Right renal pelvis (tissue), 4 donors: ENCODE measurements at regions not wholly inside any gene's neighbourhood (a gene's known extent, or its start where the extent isn't known, plus 50 kb on each side); places are given as distances from the start of the nearest gene placed in this dataset.
A peak's percentile ranks its signal among the peaks of the same experiment; 100 is the strongest.
"Not testable (repeated sequence)": the region's sequence is repeated elsewhere in the genome, so short reads cannot be mapped to it uniquely, and the experiment has no call there.

Experiments used
- DNase-seq, 4 donors: peaks; one replicate each; pipeline ENCODE4 v3.0.0-alpha.2; 2013; ENCODE audit warnings: low read depth in 4 of 4, low spot score in 3 of 4, missing footprints in 1 of 4

DNA sequence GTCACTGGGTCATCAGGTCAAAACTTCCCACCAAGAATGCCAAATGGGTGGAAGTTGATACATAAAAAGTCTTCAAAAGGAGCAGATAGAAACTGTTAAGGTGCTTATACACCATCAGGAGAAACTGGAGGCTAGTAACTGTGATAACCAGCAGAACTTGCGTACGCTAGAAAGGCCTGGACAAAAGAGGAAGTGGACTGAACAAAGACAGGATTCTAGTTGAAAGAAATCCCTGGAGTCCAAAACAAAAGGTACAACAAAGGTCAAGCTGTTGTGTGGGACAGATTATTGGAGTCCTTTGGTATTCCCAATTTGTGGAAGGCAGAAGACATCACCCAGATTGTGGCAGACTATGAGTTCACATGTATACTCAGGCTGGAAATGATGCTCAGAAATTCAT lies 215.8 kb upstream of the PBX1 start:
- DNase-seq, result no peak

DNA sequence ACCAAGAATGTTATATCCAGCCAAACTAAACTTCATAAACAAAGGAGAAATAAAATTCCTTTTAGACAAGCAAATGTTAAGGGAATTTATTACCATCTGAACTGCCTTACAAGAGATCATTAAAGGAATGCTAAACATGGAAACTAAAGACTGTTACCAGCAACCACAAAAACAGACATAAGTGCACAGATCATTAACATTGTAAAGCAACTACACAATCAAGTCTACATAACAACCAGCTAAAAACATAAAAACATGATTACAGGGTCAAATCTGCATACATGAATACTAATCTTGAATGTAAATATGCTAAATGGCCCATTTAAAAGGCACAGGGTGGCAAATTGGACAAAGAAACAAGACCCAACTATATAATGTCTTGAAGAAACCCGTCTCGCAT lies 211.0 kb upstream of the PBX1 start:
- DNase-seq, result no peak

DNA sequence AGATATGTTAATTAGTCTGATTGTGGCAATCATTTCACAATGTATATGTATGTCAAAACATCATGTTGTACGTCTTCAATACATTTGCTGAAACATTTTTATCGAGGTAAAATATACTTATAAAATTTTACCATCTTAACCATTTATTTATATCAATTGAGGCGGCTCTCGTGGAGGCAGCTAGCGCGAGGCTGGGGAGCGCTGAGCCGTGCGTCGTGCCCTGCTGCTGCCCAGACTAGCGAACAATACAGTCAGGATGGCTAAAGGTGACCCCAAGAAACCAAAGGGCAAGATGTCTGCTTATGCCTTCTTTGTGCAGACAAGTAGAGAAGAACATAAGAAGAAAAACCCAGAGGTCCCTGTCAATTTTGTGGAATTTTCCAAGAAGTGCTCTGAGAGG lies 202.5 kb upstream of the PBX1 start:
- DNase-seq, result no peak

DNA sequence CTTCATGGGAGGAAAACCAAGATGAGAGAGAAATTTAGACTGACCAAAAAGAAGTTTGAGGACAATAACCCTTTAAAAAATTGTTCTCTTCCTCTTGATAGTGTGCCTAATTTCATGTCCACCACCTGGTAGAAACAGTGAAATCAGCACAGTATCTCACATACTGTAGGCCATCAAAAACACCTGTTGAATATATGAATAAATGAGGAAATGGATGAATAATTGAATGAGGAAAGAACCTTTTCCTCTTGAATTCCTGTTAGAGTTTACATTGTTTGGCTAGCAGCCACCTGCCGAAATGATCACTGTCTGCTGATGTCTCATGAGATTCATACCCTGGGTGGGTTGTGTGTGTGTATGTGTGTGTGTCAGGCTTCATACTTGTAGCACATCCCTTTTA lies 198.7 kb upstream of the PBX1 start:
- no peak for DNase-seq

DNA sequence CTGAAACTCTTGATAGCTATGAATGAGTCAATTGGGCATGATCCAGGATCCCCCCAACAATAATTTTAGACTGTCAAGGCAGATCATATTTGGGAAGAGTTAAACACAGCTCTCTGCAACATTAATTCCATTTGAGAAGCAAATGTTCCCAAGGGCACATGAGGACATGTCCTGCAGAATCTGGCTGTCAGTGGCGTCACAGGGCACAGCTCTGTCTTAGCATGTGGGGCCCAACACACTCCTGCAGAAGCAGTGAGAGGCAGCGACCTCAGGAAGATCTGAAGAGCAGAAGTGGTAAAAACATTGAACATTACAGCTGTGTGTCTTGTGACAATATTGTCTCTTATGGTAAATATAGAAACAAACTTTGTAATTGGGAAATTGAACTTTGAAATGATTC lies 197.1 kb upstream of the PBX1 start:
- no peak for DNase-seq

DNA sequence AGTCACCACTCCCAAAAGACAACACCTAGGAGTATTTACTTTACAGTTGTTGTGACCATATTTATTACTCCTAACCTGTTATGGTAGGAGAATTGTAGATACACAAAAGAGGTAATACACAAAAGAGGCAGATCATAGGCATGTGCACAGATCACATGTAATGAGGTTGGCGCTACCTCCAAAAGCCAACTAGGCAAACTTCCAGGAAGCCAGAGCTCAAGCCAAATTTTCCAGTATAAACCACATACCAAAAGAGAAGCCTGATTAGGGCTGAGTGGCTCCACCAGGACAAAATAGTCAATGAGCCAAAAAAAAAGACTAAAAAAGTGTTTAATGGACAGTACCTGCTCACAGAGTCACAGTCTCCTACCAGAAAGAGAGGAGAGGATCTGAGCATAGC lies 195.0 kb upstream of the PBX1 start:
- no peak for DNase-seq

DNA sequence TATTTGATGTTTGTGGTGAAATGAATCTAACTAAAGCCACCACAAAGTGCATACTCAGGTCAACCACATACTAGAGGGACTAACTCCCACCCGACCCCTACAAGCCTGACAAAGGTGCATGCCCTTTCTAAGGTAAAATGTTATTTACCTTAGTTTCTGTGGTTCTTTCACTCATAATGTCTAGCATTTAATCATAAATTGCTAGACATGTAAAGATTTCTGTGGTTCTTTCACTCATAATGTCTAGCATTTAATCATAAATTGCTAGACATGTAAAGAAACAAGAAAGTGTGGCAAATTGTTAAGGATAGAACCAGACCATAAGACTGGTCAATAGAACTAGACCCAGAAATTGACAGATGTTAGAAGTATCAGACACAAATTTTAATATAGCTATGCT lies 193.0 kb upstream of the PBX1 start:
- DNase-seq, result no peak

DNA sequence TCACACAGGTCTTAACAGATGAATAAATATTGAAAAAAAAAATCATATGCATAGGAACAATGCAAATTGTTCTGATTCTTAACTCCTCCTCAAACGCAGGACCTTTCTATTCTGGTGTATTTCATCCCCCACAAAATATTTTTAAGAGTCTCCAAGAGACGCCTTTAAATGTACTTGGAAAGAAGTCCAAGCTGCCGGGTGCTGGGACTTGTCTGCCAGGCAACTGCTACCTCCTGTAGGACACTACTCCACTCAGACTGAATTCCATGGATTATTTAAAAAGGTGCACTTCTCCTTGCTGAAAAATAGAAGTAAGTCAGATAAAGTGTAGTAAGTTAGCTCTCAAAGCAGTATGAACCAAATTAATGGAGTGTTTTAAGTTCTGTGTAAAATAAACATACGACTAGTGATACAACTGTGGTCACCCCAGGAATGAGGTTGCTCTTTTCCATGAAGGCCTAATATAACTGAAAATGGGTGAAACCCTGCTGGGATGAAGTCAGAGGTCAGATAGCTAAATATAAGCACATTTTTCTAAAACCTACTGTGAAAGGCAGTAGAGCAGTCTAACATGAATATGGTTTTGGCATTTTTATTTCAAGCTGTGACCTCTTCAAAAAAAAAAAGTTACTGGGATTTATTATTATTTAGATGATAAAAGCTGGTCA lies 189.2 kb upstream of the PBX1 start:
- DNase-seq, result no peak

DNA sequence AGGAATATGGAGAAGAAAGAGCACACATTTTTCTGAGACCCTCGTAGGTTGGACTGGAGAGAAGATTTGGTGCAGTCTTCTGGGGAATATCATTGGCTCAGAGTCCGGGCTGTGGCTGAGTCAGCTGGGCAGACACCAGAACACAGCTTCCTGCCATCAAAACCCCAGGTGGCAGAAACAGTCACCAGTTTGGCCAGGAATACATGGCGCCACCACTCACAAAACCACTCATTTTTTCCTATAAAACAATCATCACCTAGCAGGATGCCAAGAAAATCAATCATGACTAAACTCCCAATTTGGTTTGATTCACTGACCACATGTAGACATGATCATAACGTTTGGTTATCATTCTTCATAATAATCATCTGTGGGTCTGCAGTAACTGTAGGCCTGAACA lies 178.1 kb upstream of the PBX1 start:
- DNase-seq, result no peak

DNA sequence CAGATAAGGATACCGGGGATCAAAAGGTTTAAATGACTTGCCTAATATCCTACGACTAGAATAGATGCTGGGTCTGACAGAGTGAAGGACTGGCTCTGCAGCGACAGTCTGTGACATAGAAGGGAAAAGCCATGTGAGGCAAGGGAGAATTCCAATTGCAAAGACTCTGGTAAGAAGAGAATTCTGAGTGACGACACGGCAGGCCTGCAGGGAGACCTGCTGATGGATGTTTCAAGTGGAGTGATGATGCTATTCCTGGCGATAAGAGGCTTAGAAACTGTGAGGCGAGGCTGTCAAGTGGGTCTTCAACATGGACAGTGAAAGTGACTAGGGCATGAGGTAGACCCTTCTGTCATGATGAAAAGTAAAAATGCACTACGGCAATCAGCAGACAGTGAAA lies 176.6 kb upstream of the PBX1 start:
- DNase-seq, result no peak

DNA sequence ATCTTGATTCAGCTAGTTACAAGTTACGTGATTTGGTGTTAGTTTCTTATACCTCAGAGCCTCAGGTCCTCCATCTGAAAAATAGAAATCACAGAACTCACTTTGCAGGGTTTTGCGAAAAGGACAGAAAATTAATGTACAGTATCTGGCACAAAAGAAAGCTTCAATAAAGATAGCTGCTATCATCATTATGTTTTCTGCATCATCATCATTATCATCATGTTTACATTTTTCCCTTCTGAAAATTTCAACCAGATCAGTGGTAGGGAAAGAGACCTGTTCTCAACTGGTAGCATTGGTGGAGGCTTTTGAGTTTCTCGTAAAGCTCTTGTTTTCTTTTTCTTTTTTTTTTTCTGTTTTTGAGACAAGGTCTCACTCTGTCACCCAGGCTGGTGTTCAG lies 174.7 kb upstream of the PBX1 start:
- no peak for DNase-seq

DNA sequence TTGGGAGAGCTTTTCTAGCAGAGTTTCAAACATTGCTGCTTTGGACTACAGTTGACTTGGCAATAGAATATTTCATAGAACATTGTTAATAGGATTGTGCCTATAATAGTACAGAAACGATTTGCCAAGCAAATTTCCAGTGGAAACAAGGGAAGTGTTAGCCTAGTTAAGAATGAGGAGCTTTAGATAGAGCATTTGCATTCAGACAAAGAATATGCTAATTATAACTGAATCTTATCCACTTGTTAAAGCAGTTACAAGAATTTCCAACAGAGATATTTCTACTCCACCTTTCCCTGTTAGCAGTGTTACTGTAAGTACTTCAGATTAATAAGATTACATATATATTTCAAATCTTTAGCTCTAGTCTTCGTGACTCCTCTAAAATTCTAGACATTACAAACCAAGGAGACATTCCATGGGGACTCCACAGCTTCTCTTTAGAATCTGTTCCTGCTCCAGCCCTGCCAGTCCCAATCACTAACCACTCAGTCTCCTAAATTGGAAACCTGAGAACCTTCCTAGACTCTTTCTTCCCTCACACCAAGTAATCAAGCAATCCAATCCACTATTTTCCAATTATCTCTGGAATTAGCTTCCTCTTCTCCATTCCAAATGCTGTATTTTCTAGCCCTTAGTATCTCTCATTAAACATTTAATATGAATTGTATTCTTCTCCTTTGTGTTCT lies 141.8 kb upstream of the PBX1 start:
- no peak for DNase-seq

DNA sequence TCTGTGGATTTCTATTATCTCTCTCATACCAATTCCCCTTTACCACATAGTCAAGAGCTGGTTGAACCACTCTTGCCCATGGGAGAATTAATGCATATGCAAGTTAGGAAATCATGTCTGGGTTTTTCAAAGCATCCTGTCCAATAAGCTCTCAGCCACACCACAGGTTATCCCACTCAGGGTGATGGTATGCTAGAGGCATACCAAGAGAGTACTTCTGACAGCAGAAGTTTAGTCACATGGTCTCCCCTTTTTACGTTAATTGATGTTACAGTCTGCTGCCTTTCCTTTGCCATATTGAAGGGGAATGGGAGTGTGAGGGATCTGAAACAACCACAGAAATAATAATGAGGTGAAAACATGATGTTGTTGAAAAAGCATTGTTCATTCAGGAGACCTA lies 135.8 kb upstream of the PBX1 start:
- DNase-seq, result no peak

DNA sequence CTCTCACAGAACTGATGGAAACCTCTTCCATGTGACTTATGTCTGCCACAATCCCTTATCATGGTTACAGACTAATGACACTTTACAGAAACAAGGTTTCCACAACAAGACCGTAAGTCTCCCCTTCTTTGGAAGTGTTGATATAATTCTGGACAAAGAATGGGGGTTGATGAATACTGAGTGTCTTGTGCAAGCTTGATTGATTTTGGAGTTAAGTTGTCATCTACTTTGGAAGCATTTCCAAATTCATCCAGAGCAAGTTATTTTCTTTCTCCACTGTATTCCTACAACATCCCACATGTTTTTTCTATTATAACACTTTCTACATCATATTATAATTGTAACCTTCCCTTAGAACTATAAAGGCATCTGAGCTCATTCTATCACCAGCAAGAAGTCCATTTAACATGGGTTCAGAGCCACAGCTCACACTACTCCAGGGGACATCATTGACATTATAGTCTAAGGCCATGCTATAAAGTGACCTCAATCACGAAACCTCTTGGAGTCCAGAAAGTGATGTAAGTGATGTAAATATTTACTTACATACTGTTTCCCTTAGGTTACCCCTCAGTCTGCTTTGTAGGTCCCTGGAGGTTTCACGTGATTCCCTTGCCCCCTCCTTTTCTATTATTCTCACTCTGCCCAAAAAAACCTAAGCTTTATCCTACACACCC lies 125.7 kb upstream of the PBX1 start:
- DNase-seq, result no peak

DNA sequence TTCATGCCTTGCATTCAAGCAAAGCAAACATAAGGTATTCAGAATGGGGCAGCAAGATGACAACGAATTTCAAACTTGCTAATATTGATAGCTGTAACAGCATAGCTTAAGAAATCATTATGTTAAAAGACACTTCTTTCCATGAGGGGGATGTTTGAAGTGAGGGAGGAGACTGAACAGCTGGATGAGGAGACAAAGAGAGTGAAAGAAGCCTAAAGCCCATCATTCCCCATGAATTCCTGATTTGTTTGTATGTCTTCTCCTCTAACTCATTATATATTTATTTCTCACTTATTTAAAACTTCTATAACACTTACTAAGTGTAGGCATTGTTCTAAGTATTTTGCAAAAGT lies 125.2 kb upstream of the PBX1 start:
- no peak for DNase-seq

DNA sequence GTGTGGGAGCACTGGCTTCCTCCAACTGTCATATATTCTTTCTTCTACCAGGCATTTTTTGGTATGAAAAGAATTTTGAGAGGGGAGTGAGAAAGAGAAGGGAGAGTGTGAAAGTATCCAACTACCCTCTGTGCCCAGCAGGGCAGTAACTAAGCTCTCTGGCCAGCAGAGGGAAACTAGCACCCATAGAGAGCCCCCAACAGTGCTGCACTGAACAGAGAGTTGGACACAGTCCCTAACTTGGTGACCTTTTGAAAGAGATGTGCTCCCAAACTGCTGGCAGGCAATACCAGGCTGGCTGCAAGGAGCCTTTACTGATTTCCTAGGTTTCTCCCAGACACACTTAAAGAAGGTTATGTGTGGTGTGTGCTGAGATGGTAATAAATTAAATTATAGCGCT lies 118.8 kb upstream of the PBX1 start:
- peak in 2 of 4 donors; percentile 8 for DNase-seq

DNA sequence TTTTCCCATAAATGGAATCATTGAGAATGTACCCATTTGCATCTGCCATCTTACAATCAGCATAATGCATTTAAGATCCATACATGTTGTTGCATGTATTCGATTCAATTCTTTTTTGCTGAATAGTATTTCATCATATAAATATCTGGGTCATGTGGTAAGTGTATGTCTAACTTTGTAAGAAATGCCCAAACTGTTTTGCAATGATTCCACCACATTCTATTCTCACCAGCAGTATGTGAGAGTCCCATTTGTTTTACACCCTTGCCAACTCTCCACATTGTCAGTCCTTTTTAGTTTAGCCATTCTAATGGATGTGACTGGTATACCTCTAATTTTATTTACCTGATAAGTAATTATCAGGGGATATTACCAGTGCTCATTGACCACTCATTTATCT lies 115.8 kb upstream of the PBX1 start:
- DNase-seq, result no peak

DNA sequence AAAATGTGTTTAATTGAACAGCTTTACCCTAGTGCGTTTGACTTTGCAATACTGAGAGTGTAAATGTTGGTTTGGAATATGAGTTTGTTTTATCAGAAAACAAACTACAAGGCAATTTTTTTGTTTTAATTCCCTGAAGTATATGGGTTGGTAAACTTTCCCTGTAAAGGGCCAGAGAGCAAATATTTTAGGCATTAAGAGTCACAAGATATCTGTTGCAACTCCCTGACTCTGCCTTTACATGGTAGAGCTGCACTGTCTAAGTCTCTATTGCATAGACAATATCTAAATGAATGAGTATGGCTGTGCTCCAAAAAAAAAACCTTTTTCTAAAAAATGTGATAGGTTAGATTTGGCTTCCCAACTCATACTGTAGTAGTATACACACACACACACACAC lies 115.1 kb upstream of the PBX1 start:
- DNase-seq, result no peak

DNA sequence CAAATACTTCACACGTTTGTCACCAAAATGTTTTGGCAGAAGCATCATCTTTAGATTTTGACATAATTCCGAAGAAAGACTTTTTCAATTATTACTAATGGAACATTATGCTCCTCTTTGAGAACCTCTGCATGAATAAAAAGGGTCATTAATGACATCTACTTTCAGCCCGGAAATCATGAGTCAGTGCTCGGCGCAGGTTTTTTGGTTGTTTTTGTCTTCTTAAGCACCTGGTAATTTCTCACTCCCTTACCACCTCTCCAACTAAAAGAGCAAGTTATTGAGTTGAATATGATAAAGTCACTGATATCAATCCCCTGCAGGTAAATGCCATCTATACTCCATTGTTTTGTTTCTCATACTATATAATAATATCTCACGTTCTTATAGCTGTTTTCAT lies 113.0 kb upstream of the PBX1 start:
- DNase-seq, result no peak

DNA sequence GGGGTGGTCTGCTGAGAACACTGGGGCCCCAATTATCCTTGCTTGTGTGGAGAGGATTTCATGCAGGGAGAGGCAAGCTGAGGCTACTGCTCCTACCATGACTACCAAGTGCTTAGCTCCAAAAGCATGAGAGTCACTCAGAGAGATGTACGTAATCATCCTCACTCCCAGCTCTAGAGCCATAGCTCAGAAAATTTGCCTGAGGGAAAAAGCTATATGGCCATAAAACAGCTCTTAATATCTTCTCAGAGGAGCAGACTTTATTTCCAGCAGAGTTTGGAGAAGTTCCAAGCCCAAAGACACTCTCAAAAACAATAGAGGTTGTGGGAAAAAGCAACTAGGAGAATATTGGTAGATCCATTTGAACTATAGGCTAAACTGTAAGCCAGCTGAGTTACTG lies 106.4 kb upstream of the PBX1 start:
- no peak for DNase-seq

DNA sequence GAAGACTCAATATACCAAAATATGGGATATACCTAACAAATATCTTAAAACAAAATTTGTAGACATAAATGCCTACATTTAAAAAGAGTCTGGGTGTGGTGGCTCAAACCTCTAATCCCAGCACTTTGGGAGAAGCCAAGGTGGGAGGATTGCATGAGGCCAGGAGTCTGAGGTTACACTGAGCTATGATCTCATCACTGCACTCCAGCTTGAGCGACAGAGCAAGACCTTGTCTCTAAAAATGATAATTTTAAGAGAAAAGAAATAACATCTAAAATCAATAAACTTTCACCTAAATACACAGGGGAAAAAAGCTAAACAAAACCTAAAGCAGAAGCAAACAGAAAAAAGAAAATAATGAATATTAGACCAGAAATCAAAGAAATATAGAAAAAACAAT lies 102.7 kb upstream of the PBX1 start:
- no peak for DNase-seq

DNA sequence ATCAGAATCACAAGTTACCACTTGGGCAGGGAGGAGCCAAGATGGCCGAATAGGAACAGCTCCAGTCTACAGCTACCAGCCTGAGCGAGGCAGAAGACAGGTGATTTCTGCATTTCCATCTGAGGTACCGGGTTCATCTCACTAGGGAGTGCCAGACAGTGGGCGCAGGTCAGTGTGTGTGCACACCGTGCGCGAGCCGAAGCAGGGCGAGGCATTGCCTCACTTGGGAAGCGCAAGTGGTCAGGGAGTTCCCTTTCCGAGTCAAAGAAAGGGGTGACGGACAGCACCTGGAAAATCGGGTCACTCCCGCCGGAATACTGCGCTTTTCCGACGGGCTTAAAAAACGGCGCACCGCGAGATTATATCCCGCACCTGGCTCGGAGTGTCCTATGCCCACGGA lies 99.8 kb upstream of the PBX1 start:
- DNase-seq, result not testable (repeated sequence)
